ENCODE measurements at regions not wholly inside any gene's neighbourhood (a gene's known extent, or its start where the extent isn't known, plus 50 kb on each side); places are given as distances from the start of the nearest gene placed in this dataset.

GRCh38 chr12:60394665-60395064, 798.8 kb downstream of the SLC16A7 start:
- DNase-seq (ENCODE audit: low read depth) = peak; percentile 69
- no peak overlapping the region for H3K4me3 ChIP-seq (ENCODE audit: low read length)
- TF ChIP-seq, protein P1, sequence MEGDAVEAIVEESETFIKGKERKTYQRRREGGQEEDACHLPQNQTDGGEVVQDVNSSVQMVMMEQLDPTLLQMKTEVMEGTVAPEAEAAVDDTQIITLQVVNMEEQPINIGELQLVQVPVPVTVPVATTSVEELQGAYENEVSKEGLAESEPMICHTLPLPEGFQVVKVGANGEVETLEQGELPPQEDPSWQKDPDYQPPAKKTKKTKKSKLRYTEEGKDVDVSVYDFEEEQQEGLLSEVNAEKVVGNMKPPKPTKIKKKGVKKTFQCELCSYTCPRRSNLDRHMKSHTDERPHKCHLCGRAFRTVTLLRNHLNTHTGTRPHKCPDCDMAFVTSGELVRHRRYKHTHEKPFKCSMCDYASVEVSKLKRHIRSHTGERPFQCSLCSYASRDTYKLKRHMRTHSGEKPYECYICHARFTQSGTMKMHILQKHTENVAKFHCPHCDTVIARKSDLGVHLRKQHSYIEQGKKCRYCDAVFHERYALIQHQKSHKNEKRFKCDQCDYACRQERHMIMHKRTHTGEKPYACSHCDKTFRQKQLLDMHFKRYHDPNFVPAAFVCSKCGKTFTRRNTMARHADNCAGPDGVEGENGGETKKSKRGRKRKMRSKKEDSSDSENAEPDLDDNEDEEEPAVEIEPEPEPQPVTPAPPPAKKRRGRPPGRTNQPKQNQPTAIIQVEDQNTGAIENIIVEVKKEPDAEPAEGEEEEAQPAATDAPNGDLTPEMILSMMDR (conservative IDR thresholded peaks at IDR 0.05; ENCODE audit: low read length) = no peak

DNA sequence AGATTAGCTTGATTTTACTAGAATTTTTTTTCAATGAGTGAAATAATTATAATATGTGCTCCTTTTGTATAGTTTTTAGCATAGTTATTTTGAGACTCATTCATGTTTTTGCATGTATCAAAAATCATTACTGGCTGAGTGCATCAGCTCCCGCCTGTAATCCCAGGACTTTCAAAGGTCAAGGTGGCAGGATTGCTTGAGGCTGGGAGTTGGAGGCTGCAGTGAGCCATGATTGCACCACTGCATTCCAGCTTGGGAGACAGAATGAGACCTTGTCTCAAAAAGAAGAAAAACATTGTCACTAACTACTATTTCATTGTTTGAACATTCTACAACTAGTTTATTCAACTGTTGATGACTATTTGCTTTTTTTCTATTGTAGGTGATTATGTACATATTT, 802.7 kb downstream of the SLC16A7 start:
- no peak overlapping the region for H3K4me3 ChIP-seq (ENCODE audit: low read length)
- no peak for DNase-seq (ENCODE audit: low read depth)
- TF ChIP-seq, protein P1 (conservative IDR thresholded peaks at IDR 0.05; ENCODE audit: low read length) = no peak

- TF ChIP-seq, protein P1 (conservative IDR thresholded peaks at IDR 0.05; ENCODE audit: low read length) = no peak
- no peak for DNase-seq (ENCODE audit: low read depth)
- H3K4me3 ChIP-seq (ENCODE audit: low read length) = no peak overlapping the region
These were observed 803.2 kb downstream of the SLC16A7 start for GRCh38 chr12:60399064-60399463.

DNA sequence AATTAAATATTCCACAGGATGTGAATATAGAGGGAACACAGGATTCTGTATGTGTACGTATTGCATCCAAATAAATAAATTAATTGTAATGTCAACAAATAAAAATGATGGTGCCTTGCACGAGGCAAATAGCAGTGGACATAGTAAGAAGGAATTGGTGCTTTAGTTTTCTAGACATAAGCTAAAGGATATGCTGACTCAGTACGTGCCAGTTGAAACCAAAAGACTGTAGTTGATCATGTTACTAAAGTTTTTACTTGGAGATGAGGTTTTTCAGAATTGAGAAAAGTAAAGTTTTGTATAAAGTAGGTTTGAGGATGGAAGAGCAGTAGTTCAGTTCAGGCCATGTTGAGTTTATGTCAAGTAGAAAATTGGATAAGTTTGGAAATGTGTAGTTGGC, 807.2 kb downstream of the SLC16A7 start:
- H3K4me3 ChIP-seq (ENCODE audit: low read length) = no peak overlapping the region
- no peak for DNase-seq (ENCODE audit: low read depth)
- TF ChIP-seq, protein P1 (conservative IDR thresholded peaks at IDR 0.05; ENCODE audit: low read length) = no peak

GRCh38 chr12:60415351-60415750, 819.5 kb downstream of the SLC16A7 start:
- TF ChIP-seq, protein P1 (conservative IDR thresholded peaks at IDR 0.05; ENCODE audit: low read length) = no peak
- DNase-seq (ENCODE audit: low read depth) = no peak

DNA sequence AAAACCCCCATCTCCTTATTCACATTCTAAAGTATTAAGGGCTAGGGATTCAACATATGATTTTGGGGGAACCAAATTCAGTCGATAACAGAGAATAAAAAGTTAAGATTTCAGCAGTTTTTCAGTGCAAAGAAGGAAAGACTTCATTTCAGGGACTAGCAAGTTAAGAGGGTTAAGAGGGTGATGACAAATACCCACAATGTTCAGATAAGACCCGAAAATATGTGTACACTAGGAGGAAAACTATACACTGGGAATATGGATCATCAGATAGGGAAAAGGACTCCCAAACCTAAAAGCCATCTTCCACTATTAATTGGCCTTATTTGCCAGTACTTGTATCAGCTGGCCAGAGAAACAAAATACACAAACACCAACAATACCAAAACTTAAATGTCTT, 824.2 kb downstream of the SLC16A7 start:
- TF ChIP-seq, protein P1 (conservative IDR thresholded peaks at IDR 0.05; ENCODE audit: low read length) = no peak
- no peak for DNase-seq (ENCODE audit: low read depth)
- H3K4me3 ChIP-seq (ENCODE audit: low read length) = no peak overlapping the region

More at GRCh38 chr12:60415351-60415750, 819.5 kb downstream of the SLC16A7 start:
- H3K4me3 ChIP-seq (ENCODE audit: low read length) = no peak overlapping the region

DNA sequence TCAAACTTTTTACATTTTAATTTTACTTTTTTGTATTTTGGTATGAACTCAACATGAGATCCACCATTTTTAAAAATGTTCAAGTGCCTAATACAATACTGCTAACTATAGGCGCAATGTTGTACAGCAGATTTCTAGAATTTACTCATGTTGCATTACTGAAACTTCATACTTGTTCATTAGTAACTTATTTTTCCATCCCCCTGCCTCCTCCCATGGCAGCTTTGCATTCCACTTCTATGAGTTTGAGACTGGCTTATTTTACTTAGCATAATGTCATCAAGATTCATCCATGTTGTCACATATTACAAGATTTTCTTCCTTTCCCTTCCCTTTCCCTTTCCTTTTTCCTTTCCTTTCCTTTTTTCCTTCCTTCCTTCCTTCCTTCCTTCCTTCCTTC, 825.9 kb downstream of the SLC16A7 start:
- TF ChIP-seq, protein P1 (conservative IDR thresholded peaks at IDR 0.05; ENCODE audit: low read length) = no peak
- no peak for DNase-seq (ENCODE audit: low read depth)

More for the DNA sequence above, 825.9 kb downstream of the SLC16A7 start:
- no peak overlapping the region for H3K4me3 ChIP-seq (ENCODE audit: low read length)
